DND-41 (cell line): ENCODE measurements at regions not wholly inside any gene's neighbourhood (a gene's known extent, or its start where the extent isn't known, plus 50 kb on each side); places are given as distances from the start of the nearest gene placed in this dataset.
A peak's percentile ranks its signal among the peaks of the same experiment; 100 is the strongest.

Experiments
- CTCF ChIP-seq: IDR thresholded peaks from 2 replicates; pipeline ENCODE4 v1.5.1; 2012; ENCODE audit warnings: borderline replicate concordance, low read length, moderate library complexity, mild to moderate bottlenecking; ENCODE audit not compliant: poor library complexity, severe bottlenecking; ENCODE audit errors: extremely low read depth
- EZH2 ChIP-seq: IDR thresholded peaks from 3 replicates; pipeline ENCODE4 v1.6.1; 2012; ENCODE audit warnings: borderline replicate concordance, low read depth, mild to moderate bottlenecking, moderate library complexity, low read length, inconsistent platforms; ENCODE audit not compliant: severe bottlenecking

GRCh38 chrX:92232182-92232581 is 453.0 kb downstream of the PCDH11X start:
- TF ChIP-seq EZH2 (no peak), CTCF (peak; percentile 28)
